Spleen (tissue), 7 donors: ENCODE measurements at regions not wholly inside any gene's neighbourhood (a gene's known extent, or its start where the extent isn't known, plus 50 kb on each side); places are given as distances from the start of the nearest gene placed in this dataset.
"Not testable (repeated sequence)": the region's sequence is repeated elsewhere in the genome, so short reads cannot be mapped to it uniquely, and the experiment has no call there.

Source experiments
- CTCF ChIP-seq, 11 experiments: fragments of 200-600 bp in 7 of 11; fragments of 450-650 bp in 4 of 11; sonication (generic) in 4 of 11; IDR thresholded peaks in 8 of 11; conservative IDR thresholded peaks in 3 of 11; 1 replicate in 7 of 11; 2 replicates in 4 of 11; pipeline versions ENCODE4 v1.4.0 to v1.8.0; 2016 to 2021; ENCODE audit warnings: antibody characterized with exemption in 11 of 11, inconsistent platforms in 4 of 11, mild to moderate bottlenecking in 1 of 11
- POLR2A ChIP-seq, 3 donors: fragments of 450-650 bp; IDR thresholded peaks; one replicate each; pipeline ENCODE4 v1.5.1; 2017; ENCODE audit warnings: antibody characterized with exemption in 3 of 3, mild to moderate bottlenecking in 1 of 3
- POLR2AphosphoS5 ChIP-seq, 3 donors: sonication (generic); formaldehyde crosslinking; IDR thresholded peaks; one replicate each; pipeline ENCODE4 v1.5.1; 2017; ENCODE audit warnings: antibody characterized with exemption in 3 of 3
- donor health status: DM: no; HTN: no; CAD: no; lungs with moderate emphysema.
- donor health status: DM: no; HTN: no; CAD: no.
- donor health status: DM: no; HTN: no; CAD: no.

GRCh38 chr12:47608671-47609070 lies 97.2 kb downstream of the RPAP3 start:
- TF ChIP-seq CTCF (IDR thresholded peaks at IDR 0.05 in 8 of 11, conservative IDR thresholded peaks at IDR 0.05 in 3 of 11); POLR2A (IDR thresholded peaks at IDR 0.05); POLR2AphosphoS5 (IDR thresholded peaks at IDR 0.05): not testable (repeated sequence)
